Fibroblast of lung (primary cell): ENCODE measurements at regions not wholly inside any gene's neighbourhood (a gene's known extent, or its start where the extent isn't known, plus 50 kb on each side); places are given as distances from the start of the nearest gene placed in this dataset.

Experiments used
- EZH2 ChIP-seq: IDR thresholded peaks from 2 replicates; pipeline ENCODE4 v1.5.1; 2012; ENCODE audit warnings: low read length, control low read depth, mild to moderate bottlenecking; ENCODE audit errors: missing control alignments
- TF ChIP-seq, protein P1 (sequence below), 2 donors: IDR thresholded peaks in 1 of 2; conservative IDR thresholded peaks in 1 of 2; 1 replicate in 1 of 2; 2 replicates in 1 of 2; pipeline ENCODE4 v1.5.1; 2011 to 2012; ENCODE audit warnings: low read length in 2 of 2, control low read depth in 1 of 2, inconsistent platforms in 1 of 2, low read depth in 1 of 2, mild to moderate bottlenecking in 1 of 2

DNA sequence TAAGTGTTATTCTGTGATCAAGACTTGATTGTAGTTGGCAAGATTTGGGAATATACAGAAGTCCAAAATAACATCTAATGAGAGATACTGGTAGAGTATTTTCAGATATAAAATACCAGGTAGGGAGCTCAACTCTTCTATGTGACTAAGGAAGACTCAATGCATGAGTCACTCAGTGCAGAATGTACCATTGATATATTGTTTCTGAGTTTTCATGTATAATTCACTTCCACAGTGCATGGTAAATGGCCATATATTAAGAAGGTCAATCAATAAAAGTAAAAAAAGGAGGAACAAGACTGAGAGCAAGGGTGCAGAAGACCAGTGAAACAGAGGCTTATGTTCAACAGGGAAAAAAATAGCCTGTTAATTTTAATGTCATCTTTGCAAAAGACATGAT, 1387.9 kb downstream of the CDH8 start:
- TF ChIP-seq, protein P1, sequence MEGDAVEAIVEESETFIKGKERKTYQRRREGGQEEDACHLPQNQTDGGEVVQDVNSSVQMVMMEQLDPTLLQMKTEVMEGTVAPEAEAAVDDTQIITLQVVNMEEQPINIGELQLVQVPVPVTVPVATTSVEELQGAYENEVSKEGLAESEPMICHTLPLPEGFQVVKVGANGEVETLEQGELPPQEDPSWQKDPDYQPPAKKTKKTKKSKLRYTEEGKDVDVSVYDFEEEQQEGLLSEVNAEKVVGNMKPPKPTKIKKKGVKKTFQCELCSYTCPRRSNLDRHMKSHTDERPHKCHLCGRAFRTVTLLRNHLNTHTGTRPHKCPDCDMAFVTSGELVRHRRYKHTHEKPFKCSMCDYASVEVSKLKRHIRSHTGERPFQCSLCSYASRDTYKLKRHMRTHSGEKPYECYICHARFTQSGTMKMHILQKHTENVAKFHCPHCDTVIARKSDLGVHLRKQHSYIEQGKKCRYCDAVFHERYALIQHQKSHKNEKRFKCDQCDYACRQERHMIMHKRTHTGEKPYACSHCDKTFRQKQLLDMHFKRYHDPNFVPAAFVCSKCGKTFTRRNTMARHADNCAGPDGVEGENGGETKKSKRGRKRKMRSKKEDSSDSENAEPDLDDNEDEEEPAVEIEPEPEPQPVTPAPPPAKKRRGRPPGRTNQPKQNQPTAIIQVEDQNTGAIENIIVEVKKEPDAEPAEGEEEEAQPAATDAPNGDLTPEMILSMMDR (conservative IDR thresholded peaks at IDR 0.05 in 1 of 2, IDR thresholded peaks at IDR 0.05 in 1 of 2; ENCODE audit: low read depth in 1 of 2, low read length in 2 of 2): no peak
- TF ChIP-seq EZH2: no peak
